Lung (tissue), 12 donors: ENCODE measurements at regions not wholly inside any gene's neighbourhood (a gene's known extent, or its start where the extent isn't known, plus 50 kb on each side); places are given as distances from the start of the nearest gene placed in this dataset. TPM values are rescaled to one million over a fixed set of nuclear protein-coding genes. Genes with fewer than 3 reads are reported as not detected.

Experiments
- ATAC-seq: fragments of 200-7000 bp; cut with Tn5 transposase; one replicate; pipeline ENCODE4 v1.9.1; 2020; ENCODE audit warnings: moderate number of reproducible peaks; ENCODE audit not compliant: insufficient read depth, low FRiP score
- DNase-seq, 3 donors: peaks; one replicate each; pipeline ENCODE4 v3.0.0-alpha.2; 2013 to 2017
- H3K27ac ChIP-seq, 2 donors: one replicate each; pipeline ENCODE4 v1.5.1; 2013; ENCODE audit warnings: mild to moderate bottlenecking in 2 of 2, moderate library complexity in 2 of 2, control low read depth in 1 of 2, inconsistent platforms in 1 of 2, low read depth in 1 of 2, low read length in 1 of 2
- H3K27me3 ChIP-seq, 3 donors: one replicate each; pipeline ENCODE4 v1.5.1; 2013; ENCODE audit warnings: low read length in 2 of 3; ENCODE audit not compliant: control insufficient read depth in 3 of 3, insufficient read depth in 3 of 3
- H3K36me3 ChIP-seq, 4 donors: one replicate each; pipeline ENCODE4 v1.5.1; 2013; ENCODE audit warnings: low read length in 4 of 4, mild to moderate bottlenecking in 1 of 4, moderate library complexity in 1 of 4; ENCODE audit not compliant: control insufficient read depth in 4 of 4, insufficient read depth in 4 of 4
- H3K4me1 ChIP-seq, 5 donors: one replicate each; pipeline ENCODE4 v1.5.1; 2013; ENCODE audit warnings: low read length in 5 of 5, mild to moderate bottlenecking in 2 of 5, moderate library complexity in 1 of 5; ENCODE audit not compliant: control insufficient read depth in 5 of 5, insufficient read depth in 5 of 5
- H3K4me3 ChIP-seq: one replicate; pipeline ENCODE4 v1.5.1; 2013; ENCODE audit warnings: mild to moderate bottlenecking, control low read depth, moderate library complexity
- H3K9ac ChIP-seq, 2 donors: one replicate each; pipeline ENCODE4 v1.5.1; 2013; ENCODE audit warnings: low read length in 2 of 2, control low read depth in 1 of 2; ENCODE audit not compliant: insufficient read depth in 1 of 2
- H3K9me3 ChIP-seq, 4 donors: one replicate each; pipeline ENCODE4 v1.5.1; 2013; ENCODE audit warnings: low read length in 3 of 4, mild to moderate bottlenecking in 1 of 4, moderate library complexity in 1 of 4; ENCODE audit not compliant: control insufficient read depth in 4 of 4, insufficient read depth in 3 of 4
- WGBS, 2 donors: extraction: QIAGEN DNeasy Blood & Tissue Kit; methylation state at CpG; one replicate each; pipeline ENCODE4 v1.1.7; 2013; 5-methylcytosine and 5-hydroxymethylcytosine counted together
- small RNA-seq: library from RNA; depleted of rRNA; stranded (forward); fragments of <200 nt; gene quantifications from one replicate; pipeline ENCODE3, GENCODE V24; 2014; ENCODE audit warnings: low replicate concordance
- TF ChIP-seq, protein P1 (sequence below): IDR thresholded peaks from 2 replicates; pipeline ENCODE4 v1.5.1; 2012; ENCODE audit warnings: mild to moderate bottlenecking; ENCODE audit errors: control extremely low read depth, extremely low read depth
- donor health status: control.
- donor health status: control.
- donor health status: Bipolar disorder and iron deficiency.
- donor health status: healthy.
- donor health status: DM: yes; HTN: yes; CAD: no.

DNA sequence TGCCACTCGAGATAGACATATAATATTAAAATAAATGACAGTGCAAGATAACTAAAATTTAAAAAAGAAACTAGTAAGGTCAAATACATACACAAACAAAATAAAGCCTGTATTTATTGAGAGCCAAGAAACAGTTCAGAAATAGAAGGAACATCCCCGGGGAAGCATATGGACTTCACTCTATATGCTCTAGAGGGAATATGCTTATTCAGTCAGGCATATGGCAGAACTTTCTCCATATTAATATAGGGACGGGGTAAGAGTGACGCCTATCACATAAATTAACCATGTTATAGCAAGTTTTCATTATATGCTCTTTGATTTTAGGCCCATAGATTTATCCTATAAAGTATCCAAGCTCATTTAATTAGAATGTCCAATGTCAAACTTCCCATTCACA lies 56.7 kb upstream of the EFHC2 start:
- Histone ChIP-seq H3K36me3 (no peaks in the 10 kb centered on the region), H3K4me1 (no peaks in the 10 kb centered on the region), H3K9me3 (peaks cover 0 to 5% (median 0%) of the 10 kb centered on the region in 4 donors), H3K27ac (no peak overlapping the region), H3K27me3 (peaks cover 0 to 9% (median 0%) of the 10 kb centered on the region in 3 donors), H3K9ac (no peak overlapping the region), H3K4me3 (no peak overlapping the region)
- WGBS, 2 donors = 77 to 95% methylated on average over 4 of the region's 4 CpGs
- TF ChIP-seq, protein P1, sequence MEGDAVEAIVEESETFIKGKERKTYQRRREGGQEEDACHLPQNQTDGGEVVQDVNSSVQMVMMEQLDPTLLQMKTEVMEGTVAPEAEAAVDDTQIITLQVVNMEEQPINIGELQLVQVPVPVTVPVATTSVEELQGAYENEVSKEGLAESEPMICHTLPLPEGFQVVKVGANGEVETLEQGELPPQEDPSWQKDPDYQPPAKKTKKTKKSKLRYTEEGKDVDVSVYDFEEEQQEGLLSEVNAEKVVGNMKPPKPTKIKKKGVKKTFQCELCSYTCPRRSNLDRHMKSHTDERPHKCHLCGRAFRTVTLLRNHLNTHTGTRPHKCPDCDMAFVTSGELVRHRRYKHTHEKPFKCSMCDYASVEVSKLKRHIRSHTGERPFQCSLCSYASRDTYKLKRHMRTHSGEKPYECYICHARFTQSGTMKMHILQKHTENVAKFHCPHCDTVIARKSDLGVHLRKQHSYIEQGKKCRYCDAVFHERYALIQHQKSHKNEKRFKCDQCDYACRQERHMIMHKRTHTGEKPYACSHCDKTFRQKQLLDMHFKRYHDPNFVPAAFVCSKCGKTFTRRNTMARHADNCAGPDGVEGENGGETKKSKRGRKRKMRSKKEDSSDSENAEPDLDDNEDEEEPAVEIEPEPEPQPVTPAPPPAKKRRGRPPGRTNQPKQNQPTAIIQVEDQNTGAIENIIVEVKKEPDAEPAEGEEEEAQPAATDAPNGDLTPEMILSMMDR = no peak
- ATAC-seq (no peak), DNase-seq (no peak)

Small RNA genes lying in the stretch of these regions (small RNA-seq; reads per million reads assigned to genes)
- not detected for gene RF00019
